ENCODE measurements at regions not wholly inside any gene's neighbourhood (a gene's known extent, or its start where the extent isn't known, plus 50 kb on each side); places are given as distances from the start of the nearest gene placed in this dataset.

GRCh38 chr21:35491920-35492678 lies 443.0 kb upstream of the RUNX1 start:
- DNase-seq (ENCODE audit: low spot score): no peak

- DNase-seq (ENCODE audit: low spot score): no peak
Measured at GRCh38 chr21:35491114-35491513, 442.0 kb upstream of the RUNX1 start.

GRCh38 chr21:35489389-35489980 lies 440.4 kb upstream of the RUNX1 start:
- DNase-seq (ENCODE audit: low spot score): no peak

GRCh38 chr21:35488946-35489345 lies 439.8 kb upstream of the RUNX1 start:
- DNase-seq (ENCODE audit: low spot score): no peak

DNA sequence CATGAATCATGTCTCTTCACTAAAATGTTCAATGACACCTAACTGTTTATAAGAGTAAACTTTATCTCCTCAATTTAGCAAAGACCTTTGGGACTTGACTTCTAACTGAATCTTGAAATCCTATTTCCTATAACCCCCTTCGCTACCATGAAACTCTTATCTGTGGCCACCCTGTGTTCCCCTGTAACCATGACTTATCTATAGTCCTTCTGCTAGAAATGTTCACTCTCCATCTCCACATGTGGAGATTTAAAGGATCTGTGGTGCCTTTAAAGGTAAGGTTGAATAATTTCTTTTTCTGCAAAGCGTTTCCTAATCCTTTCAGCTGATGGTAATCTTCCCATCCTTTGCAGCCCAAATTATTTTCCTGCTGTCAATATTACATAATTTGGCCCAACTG lies 436.3 kb upstream of the RUNX1 start:
- DNase-seq (ENCODE audit: low spot score): no peak

- DNase-seq (ENCODE audit: low spot score): no peak
Measured at GRCh38 chr21:35484851-35485250, 435.7 kb upstream of the RUNX1 start.

DNA sequence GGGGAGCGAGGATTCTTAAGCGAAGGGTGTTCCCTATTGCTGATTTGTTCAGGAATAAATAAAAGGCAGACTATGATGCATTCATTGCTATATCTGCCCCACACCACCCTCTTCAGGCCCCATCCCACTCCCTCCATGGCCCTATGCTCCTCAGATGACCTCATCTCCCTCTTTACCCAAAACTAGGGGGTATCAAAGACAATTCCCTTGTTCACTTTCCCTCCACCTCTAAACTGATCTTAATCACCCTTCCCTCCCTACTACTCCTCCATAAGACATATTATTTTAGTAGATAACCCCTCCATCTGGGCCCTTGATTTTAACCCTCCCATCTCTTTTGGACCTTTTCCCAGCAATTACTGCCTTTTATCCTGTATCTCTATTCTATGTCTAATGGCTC lies 434.9 kb upstream of the RUNX1 start:
- DNase-seq (ENCODE audit: low spot score): no peak

DNA sequence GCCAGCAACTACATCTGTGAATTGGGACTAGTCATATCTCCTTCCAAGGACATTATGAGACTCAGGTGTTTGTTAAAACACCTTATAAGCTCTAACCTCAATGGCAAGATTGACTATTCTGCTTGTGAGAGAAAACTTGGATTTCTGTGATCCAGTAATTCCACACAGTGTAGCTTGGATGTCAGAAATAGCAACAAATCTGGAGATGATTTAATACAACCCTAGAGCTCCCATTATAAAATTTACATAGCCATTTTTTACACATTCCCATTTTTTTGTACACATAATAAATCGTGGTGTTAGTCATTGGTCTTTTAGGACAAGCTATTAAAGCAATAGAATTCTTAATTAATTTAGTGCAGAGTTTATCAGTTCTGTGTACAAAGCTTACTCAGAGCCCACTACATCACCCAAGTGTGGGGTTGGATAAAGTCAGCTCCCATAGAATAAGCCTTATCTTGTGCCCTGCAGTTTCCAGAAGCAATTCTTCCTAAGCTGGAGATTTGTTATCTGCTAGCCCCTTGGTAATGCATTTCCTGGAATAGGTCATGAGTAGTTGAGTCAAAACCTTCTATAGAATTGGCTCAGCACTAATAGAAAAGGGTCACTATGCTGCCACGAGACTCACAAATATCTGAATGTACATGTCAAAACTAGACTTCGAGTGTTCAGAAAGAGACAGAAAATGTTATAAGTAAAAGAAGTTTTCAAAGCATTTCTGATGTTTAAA lies 434.0 kb upstream of the RUNX1 start:
- DNase-seq (ENCODE audit: low spot score): peak; percentile 47

- no peak for DNase-seq (ENCODE audit: low spot score)
Measured at GRCh38 chr21:35482096-35482495, 433.0 kb upstream of the RUNX1 start.

DNA sequence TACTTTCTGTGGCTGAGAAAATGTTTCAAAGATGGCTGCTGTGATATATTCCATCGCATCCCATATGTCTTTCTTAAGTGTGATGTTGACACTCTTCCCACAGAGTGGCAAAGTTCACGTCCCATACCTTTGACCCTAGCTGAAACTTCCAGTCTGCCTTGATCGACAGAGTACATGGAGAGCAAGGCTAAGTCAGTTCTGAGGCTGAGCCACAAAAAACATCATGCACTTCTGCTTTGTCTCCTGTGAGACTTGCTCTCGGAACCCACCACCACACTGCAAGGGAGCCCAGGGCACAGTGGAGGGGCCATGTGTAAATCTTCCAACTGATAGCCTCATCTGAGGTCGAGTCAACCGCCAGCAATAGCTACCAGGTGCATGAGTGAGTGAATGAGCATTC lies 431.9 kb upstream of the RUNX1 start:
- no peak for DNase-seq (ENCODE audit: low spot score)

GRCh38 chr21:35479529-35479928 lies 430.4 kb upstream of the RUNX1 start:
- no peak for DNase-seq (ENCODE audit: low spot score)

GRCh38 chr21:35479065-35479448 lies 430.0 kb upstream of the RUNX1 start:
- no peak for DNase-seq (ENCODE audit: low spot score)

DNA sequence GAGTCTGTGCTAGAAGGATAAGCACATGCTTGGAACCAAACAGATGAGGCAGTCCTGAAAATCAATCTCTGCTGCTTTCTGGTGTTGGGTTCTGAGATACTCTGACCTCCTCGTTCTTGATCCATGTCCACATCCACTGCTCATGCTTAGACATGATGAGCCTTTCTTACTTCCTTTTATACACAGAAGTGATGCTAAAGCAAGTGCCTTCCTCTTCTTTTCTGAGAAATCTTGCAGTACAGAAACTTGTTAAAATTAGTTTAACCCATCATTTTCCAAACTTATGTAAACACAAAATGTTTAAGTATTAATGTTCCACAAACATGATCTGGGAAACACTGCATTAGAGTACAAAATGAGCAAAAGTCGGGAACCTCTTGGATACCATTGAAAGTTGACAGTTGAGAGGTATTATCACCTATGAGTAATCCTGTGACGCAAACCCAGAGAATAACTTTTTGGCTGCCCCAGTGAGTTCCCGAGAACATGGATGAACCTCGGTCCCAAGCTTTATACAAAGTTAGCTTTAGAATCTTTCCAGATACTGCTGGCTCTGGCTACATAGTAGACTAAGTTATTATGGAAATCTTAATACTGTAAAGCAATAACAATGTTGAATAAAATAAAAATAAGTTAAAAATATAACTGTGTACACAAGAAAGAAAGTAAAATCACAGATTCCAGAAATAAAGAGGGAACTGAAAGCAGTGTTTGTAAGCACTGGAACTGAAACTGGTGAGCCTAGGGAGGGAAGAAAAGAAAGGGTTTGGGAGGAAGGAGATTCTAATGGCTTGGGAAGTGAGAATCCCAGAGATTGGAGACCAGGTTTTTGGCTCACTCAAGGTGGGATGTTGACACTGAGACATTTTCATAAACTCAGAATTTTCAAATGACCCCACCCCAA lies 429.3 kb upstream of the RUNX1 start:
- no peak for DNase-seq (ENCODE audit: low spot score)

GRCh38 chr21:35477622-35478021 lies 428.5 kb upstream of the RUNX1 start:
- no peak for DNase-seq (ENCODE audit: low spot score)

DNA sequence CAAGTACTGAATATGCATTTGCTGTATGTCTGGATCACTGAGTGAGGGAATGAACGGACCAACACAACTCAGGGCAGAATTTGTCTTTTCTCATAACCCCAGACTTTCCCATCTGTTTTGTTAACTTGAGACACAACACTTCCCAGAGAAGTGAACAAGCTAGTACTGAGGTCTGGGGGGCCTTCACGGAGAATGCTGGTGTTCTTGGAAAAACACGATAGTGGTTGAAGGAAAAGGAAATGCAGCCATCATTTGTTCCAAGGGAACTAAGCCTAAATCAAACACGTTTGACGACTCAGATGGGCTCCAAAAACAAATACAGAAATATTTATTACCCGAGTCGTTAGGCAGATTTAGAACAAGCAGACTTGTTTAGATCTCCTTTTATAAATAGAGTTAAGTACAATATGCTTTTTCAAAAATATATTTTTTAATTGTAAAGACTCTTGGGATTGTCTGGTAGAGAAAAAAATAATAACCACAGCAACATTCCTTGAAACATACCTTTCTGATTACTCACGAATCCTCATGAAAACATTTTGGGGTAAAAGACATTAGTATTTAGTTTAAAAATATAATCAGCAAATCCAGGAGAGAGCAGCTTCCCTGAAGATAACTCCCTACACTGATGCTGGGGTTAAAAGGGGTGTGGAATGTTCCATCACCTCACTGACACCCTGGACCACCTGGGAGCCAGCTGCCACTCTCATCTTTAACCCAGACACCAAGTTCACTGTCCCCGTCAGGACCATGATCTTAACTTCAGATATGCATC lies 427.7 kb upstream of the RUNX1 start:
- DNase-seq (ENCODE audit: low spot score): no peak

- DNase-seq (ENCODE audit: low spot score): peak; percentile 6
Measured at GRCh38 chr21:35475762-35476161, 426.7 kb upstream of the RUNX1 start.

DNA sequence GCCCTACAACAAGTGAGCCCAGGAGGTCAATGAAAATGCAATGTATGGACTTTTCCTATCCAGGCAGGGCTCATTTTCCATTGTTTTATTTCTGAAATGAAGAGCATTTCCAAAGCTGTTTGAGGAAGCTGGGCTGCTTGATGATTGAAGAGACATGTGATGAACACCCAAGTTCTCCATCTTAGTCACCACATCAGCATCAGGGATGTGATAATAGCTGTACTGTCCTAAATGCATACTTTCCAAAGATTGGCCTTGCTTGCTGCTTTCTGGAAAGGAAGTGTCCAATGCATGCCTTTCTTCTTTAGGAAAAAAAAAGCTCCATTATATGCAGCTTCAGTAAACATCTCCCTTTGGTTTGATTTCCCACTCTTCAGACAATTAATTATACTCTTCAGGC lies 425.9 kb upstream of the RUNX1 start:
- peak; percentile 7 for DNase-seq (ENCODE audit: low spot score)

DNA sequence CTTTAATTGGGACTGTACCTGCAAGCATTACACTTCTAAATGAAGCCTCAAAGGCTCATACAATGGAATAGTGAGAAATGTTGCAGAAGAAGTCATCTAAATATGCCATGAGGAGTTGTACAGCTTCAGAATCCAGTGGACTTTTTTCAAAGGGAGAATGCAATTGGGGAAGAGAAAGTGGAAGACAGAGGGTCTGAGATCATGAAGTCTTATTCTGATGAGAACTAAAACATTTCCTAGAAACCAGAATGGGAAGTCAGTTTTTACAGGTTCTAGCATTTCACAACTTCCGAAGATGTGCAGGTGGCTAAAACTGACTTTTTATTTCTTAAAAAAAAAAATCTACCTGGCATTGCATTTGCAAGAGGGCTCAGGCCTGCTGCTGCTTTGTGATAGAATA lies 424.4 kb upstream of the RUNX1 start:
- DNase-seq (ENCODE audit: low spot score): no peak

- no peak for DNase-seq (ENCODE audit: low spot score)
Measured at GRCh38 chr21:35470522-35470921, 421.4 kb upstream of the RUNX1 start.

DNA sequence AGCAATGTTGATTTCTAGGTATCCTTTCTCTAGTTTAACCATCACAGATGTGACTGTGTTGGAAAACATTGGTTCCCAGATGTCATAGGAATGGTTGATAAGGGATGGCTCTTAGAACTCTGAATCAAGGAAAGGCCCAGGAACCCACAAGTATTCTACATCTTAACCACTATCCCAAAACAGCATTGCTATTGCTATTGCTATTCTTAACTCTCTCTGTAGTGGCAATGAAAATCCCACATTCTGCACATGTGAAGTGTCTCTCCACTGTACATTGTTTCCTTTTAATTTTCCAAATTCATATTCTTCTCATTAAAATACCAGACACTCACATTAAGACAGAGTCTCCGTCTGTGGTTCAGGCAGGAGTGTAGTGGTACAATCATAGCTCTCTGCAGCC lies 420.4 kb upstream of the RUNX1 start:
- DNase-seq (ENCODE audit: low spot score): no peak

- no peak for DNase-seq (ENCODE audit: low spot score)
Measured at GRCh38 chr21:35468991-35469390, 419.9 kb upstream of the RUNX1 start.

DNA sequence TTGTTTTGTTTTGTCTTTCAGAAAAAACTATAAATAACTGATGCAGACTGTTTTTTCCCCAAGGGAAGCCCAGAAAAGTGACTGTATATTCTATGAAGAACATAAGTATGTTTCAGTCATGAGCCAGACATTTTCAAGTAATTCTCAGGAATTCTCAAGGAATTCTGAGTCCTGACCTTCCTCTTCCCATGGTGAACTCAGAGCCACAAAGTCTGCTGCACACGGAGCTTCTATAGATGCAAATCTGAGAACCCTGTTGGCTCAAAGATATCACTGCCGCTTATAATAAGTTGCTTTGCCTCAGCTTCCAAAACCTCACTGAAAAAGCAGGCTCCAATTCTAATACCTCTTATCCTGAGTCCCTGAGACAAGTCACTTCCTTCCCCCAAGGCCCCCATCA lies 418.5 kb upstream of the RUNX1 start:
- DNase-seq (ENCODE audit: low spot score): no peak

All from activated CD4-positive, alpha-beta T cell treated with anti-CD3 and anti-CD28 coated beads, Interleukin-2, Interleukin-4, amounts not matched to agents 100 ng/mL and 50 ng/mL, durations not matched to agents 16 hours and 8 hours (primary cell).